NCI-H460 (cell line): ENCODE measurements at regions not wholly inside any gene's neighbourhood (a gene's known extent, or its start where the extent isn't known, plus 50 kb on each side); places are given as distances from the start of the nearest gene placed in this dataset.

Experiments used
- DNase-seq: peaks from one replicate; pipeline ENCODE4 v3.0.0-alpha.2; 2016; ENCODE audit warnings: low read depth; ENCODE audit errors: extremely low read depth

DNA sequence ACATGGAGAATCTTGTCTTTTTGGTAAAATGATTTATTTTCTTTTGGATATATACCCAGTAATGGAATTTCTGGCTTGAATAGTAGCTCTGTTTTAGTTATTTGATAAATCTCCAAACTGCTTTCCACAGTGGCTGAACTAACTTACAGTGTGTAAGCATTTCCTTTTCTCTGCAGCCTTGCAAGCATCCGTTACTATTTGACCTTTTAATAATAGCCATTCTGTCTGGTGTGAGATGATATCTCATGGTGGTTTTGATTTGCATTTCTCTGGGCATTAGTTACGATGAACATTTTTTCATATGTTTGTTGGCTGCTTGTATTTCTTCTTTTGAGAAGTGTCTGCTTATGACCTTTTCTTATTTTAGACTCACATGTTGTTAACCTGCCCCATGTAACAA is 190.2 kb downstream of the GALR1 start:
- no peak for DNase-seq

- DNase-seq, result no peak
These were observed 192.7 kb downstream of the GALR1 start for GRCh38 chr18:77442393-77442792.

GRCh38 chr18:77444385-77444784 is 194.7 kb downstream of the GALR1 start:
- DNase-seq, result no peak

GRCh38 chr18:77448046-77448445 is 198.4 kb downstream of the GALR1 start:
- DNase-seq, result no peak

- no peak for DNase-seq
These were observed 205.4 kb downstream of the GALR1 start for GRCh38 chr18:77455004-77455403.

DNA sequence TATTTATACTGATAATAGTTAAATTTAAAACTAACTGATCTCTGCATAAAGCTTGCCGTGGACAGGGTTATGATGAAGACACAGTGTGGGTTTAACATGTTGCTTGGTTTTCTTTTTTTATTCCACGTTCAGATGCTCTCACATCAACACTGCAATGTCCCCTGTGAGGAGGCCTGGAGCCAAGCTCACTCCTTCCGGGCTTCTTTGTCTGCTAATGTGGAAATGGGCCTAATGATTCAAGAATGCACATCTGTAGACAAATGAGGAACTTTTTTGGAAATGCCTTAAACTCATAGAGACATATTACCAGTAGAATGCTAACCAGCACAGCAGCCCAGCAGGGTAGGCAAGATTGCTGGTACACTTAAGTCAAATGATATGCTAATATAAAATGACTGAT is 208.0 kb downstream of the GALR1 start:
- DNase-seq, result no peak

- DNase-seq, result no peak
These were observed 211.5 kb downstream of the GALR1 start for GRCh38 chr18:77461062-77461688.

DNA sequence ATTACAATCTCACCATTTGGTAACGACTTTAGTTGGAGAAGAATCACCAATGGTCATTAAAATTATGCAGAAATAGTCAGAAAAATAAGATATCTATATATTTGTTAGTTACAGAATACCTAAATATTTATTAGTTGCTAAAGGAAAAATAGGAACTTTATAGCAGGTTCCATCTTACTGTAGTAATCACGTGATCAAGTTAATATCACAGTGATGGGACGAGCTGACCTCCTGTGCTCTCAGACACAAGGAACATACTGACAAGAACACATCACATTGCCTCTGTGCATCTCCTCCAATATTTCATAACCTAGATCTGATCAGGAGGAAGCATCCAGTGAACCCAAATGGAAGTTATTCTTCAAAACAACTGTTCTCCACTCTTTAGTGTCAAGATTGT is 215.3 kb downstream of the GALR1 start:
- DNase-seq, result no peak

GRCh38 chr18:77466890-77467289 is 217.2 kb downstream of the GALR1 start:
- no peak for DNase-seq

GRCh38 chr18:77469131-77469530 is 219.5 kb downstream of the GALR1 start:
- no peak for DNase-seq

DNA sequence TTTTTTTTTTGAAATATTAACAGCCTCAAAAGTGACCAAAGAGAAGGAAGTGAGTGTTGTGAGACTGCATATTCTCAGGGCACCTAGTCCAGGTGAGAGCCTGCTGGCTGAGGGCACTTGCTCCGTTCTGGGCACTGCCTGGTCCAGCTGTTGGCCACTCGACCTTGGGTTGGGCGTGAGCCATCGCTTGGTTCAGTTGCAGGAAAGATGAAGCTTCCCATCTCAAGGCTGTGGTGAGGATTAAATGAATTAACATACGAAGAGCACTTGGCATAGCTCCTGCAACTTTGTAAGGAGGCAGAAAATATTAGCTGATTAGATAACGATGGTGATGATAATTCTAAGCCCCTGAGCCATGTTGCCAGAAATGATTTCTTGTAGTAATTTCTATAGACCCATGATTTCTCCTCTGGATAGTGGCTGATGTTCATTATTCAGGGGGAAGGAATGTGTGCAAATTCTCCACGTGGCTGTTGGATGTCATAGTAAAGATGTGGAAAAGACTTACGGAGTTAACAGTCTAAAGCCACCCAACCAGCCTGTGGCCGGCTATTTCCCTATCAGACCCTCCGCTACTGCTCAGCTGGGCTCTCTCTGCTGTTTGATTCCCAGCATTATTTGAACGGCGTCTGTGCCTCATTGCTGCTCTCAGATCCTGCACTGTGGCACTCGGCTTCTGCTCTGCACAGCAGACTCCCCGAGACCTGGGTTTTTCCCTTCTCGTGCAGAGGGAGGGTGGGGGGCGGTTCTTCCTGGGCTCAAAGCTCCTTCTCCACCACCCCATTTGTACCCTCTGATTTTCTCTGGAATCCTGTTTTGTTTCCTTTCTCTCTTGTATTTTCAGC is 221.1 kb downstream of the GALR1 start:
- DNase-seq, result no peak

- DNase-seq, result no peak
These were observed 222.9 kb downstream of the GALR1 start for GRCh38 chr18:77472509-77472908.

- DNase-seq, result no peak
These were observed 229.2 kb downstream of the GALR1 start for GRCh38 chr18:77478646-77479442.

- no peak for DNase-seq
These were observed 231.9 kb downstream of the GALR1 start for GRCh38 chr18:77481541-77481940.

DNA sequence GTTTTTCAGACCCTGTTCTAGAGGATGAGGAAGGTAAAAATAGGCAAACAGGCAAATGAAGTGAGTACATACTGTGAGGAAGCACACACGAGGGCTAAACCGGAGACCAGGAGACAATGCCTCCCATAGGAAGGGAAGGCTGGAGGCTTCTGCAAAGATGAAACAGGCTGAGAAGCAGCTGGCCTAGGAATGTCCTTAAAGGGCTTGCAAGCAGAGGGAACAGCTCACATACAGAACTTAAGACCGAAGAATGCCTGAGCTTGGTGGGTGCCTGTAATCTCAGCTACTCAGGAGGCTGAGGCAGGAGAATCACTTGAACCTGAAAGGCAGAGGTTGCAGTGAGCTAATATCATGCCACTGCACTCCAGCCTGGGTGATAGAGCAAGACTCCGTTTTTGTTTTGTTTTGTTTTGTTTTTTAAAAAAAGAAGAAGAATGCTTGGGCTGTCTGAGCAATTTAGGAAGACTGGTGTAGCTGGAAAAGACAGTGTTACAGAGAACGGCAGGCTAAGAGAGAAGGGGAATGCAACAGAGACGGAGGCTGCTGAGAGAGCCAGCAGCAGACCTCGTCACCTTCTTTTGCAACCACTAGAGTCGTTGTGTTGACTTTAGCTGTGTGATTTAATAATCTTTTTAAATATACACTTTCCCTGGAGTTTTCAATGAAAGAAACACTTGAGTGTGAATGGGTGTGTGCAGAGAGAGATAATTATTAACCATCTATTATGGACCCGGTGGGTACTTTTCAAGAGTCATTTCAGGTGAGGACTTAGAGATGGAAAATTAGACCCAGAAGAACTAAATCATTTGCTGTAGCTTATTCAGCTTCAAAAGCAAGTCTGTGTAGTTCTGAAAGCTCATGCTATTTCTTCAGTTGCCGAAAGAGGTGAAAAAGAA is 232.8 kb downstream of the GALR1 start:
- no peak for DNase-seq

DNA sequence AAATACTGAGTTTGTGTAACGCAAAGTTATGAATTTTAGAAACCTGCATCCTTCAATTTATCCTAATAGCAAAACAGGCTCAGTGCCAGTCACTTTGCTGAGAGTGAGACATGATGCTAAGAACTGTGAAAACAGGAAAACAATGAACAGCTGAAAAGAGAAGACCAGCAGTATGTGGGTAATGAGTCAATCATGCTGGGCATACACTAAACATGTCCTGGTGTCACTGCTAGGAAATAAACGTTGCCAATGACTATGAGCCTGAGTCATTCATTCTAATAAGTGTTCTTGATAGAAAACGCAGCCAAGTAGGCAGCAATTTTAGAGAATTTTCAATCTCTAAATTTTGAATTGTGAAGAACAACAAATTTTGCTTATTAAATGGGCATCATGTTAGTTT is 237.3 kb downstream of the GALR1 start:
- DNase-seq, result no peak

DNA sequence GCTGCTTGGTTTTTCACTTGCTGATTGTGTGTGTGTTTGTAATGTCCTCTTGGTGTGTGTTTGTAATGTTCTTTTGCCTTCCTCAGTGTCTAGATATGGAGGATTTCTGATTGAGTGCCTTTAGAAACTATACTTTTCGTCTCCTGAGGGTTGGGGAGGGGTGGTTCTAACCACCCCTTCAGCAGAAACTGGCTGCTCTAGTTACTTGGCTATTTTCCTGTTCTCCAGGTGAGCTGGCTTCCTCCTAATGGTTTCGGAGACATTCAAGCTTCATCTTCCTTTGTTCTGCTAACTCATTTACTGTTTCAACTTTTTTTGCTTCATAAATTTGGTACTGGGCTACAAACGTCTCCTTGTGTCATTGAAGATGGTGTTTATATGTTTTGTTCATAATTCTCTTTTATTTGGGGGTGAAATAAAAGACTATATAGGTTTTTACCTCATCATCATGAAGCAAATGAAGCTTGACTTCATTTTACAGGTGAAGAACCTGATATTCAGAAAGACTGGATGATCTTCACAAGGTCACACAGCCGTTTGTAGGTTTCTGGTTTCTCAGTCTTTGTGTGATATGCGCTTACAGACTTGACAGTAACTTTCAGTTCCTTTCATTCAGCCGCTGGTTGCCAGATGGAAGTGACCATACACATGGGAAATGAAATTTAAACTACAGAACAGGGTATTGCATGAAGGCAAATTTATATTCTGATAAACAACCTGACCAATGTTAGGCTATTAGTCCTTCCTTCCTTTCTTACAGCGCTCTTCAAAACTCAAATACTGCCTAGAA is 238.5 kb downstream of the GALR1 start:
- no peak for DNase-seq

DNA sequence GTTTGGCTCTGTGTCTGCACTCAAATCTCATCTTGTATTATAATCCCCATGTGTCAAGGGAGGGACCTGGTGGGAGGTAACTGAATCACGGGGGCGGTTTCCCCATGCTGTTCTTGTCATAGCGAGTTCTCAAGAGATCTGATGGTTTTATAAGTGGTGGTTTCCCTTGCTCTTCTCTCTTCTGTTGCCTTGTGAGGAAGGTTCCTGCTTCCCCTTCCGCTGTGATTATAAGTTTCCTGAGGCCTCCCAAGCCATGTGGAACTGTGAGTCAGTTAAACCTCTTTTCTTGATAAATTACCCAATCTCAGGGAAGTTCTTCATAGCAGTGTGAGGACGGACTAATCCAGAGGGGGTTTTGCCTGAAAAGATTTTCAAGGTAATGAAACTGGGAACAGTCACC is 245.4 kb downstream of the GALR1 start:
- no peak for DNase-seq

DNA sequence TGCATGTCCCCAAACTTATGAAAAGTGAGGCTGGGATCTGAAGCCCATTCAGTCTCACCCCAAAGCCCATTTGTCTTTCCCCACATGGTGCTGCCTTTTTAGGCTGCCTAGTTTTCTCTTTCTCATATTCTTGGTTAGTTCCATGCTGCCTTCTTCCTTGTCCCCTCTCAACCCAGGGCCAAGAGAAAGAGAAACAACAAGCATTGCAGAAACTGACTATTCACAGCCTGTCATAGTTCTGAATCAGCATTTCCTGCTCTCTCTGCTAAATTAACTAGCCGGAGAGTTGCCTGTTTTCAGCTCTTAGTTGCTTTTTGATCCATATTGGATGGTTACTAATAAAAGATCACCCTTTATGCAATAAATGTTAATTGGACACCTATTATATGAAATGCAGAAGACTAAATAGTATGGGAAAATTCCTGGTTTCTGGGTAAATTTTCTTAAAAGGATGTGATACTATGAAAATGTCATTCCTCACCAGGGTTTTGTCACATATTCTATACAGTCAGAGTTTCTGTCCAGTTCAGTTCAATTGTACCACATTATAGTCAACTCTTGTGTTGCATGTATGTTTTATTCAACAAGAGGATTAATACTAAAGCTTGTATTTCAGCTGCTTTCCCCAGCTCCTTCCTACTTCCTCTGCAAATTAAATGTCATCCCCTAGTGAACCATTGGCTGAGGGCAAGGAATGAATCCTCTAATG is 246.5 kb downstream of the GALR1 start:
- no peak for DNase-seq
